HG03159 (cell line): ENCODE measurements at regions not wholly inside any gene's neighbourhood (a gene's known extent, or its start where the extent isn't known, plus 50 kb on each side); places are given as distances from the start of the nearest gene placed in this dataset.

ENCODE experiments used
- ATAC-seq: cut with Tn5 transposase; IDR thresholded peaks from one replicate; pipeline ENCODE4 v1.9.1; 2021; ENCODE audit warnings: mild to moderate bottlenecking, moderate library complexity; ENCODE audit not compliant: unreplicated experiment

DNA sequence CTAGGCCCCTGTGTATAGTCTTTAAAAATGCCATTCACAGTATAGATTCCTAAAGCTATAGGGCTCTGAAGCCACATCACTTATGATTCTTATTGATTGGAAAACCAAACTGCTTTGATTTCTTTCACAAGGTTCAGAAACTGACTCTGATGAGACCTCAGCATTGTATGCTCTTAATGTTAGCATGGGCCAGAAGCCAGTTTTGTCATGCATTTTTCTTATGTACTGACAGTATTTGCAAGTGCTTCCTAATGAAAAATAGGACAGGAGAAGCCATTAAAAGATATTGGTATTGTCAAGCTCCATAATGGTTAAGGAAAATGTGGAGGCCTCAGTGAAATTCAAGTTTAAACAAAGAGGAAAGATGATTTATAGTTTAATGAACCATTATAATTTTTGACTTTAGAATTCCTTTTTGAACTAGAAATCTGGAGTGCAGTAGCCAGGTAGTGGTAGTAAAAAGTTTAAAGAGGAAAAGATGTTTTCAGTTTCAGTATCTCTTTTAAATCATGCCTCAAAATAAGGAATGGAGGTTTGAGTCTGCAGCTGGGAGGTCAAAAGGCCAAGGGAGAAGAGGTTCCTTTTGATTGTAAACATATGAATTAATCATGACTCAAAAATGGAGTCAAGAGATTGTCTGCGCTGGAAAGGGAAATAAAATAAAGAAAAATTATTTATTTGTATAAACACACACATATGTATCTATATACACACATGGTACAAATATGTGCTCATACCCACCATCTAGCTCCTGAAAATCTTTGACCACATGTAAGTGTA lies 388.1 kb upstream of the PRICKLE1 start:
- no peak for ATAC-seq

GRCh38 chr12:42976620-42977019 lies 387.1 kb upstream of the PRICKLE1 start:
- ATAC-seq, result no peak

DNA sequence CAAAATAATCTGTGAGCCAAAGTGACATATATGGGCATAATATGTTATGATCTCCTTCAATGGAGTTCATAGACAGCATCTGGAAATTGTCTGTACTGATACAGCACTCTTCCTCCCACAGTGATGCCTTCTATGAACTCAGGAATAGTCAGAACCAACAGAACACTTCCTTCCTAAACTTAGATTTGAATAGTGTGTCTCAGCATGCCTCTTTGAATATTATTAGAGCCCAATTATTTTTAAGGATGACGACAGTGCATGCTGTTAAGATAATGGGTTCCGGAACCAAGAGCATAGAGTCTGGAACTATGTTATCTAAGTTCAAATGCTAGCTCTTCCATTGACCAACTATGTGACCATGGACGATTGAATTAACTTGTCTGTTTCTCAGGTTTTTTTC lies 386.6 kb upstream of the PRICKLE1 start:
- ATAC-seq, result no peak

- ATAC-seq, result no peak
Observed at GRCh38 chr12:42969355-42969754, 379.8 kb upstream of the PRICKLE1 start.

GRCh38 chr12:42968426-42968825 lies 378.9 kb upstream of the PRICKLE1 start:
- ATAC-seq, result no peak

DNA sequence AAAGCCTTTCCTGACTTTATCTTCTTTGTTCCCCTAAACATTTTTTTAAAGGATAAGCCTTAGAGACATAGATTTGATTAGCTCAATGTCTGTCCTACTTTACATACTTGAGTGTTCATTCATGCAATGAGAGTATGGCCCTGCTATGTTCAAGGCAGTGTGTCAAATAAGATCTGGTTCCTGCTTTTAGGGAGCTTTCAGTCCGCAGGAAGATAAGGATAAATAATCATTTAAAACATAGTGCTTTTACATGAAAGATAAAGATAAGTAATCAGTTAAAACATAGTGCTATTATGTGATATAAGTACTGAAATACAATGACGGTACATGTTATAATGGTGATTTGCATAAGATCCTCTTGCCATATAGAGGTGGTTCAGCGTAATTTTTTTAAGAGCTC lies 378.3 kb upstream of the PRICKLE1 start:
- ATAC-seq, result no peak

DNA sequence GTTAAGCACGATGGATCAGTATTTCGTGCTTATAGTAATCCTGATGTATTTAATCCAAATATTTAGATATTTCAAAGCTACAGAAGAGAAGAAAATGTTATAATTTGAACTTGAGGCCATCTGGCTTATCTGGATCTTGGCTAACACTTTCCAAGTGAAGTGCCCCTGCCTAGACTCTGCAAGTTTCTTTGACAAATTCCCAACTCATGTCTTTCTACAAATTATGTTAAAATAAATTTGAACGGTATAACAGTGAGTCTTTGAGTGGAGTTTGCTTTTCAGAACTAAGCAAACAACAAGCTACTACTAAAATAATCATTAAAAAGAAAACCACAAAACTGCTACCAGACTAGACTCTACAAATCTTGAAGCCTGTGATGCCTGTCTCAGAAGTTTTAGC lies 374.4 kb upstream of the PRICKLE1 start:
- no peak for ATAC-seq

GRCh38 chr12:42962384-42962783 lies 372.8 kb upstream of the PRICKLE1 start:
- ATAC-seq, result no peak

DNA sequence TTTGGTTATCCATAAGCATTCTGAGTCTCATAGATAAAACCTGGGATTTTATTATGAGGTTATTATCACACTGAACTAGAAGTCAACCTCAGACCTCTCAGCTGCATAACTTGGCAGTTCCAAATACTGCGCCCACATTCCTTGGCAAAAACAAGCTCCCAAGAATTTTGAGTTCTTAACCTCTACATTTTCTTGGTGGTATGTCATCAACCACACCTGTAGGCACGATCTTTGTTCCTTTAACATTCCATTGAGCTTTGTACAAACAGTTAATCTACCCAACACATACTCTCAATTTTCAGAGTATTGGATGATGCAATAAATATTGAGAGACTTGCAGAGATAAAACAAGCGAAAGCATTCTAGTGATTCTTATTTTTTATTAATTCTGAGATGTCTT lies 371.8 kb upstream of the PRICKLE1 start:
- no peak for ATAC-seq

DNA sequence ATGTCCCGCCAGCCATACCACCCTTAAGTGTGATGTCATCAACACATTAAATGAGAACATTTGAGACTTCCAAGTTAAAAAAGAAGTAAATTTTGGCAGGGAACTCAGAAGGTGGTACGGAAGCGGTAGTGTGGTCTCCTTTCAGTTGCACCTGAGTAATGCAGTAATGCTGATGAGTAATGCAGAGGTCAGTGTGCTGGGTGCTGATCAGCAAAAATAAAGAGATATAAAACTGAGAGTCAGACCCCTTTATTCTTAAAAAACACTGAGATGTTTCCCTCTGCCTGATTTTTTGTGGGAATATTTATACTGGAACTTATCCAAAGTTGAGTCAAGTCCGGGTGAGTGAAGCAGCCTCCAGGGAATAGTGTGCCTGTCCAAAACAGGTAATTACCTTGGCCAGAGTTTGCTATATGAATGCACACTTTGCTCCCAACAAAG lies 370.6 kb upstream of the PRICKLE1 start:
- ATAC-seq, result no peak

DNA sequence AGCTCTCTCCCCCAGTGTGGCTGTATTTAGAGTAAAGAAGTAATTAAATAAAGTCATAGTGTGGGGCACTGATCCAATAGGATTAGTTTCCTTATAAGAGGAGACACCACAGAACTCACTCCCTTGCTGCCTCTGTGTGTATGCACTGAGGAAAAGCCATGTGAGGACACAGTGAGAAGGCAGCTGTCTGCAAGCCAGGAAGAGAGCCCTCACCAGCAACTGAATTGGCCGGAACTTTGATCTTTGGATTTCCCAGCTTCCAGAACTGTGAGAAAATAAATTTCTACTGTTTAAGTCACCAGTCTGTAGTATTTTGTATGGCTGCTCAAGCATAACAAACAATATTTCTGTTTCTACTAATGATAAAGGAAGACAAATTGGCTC lies 368.7 kb upstream of the PRICKLE1 start:
- no peak for ATAC-seq

GRCh38 chr12:42957561-42958290 lies 368.2 kb upstream of the PRICKLE1 start:
- ATAC-seq, result no peak

- ATAC-seq, result no peak
Observed at GRCh38 chr12:42957136-42957535, 367.6 kb upstream of the PRICKLE1 start.

DNA sequence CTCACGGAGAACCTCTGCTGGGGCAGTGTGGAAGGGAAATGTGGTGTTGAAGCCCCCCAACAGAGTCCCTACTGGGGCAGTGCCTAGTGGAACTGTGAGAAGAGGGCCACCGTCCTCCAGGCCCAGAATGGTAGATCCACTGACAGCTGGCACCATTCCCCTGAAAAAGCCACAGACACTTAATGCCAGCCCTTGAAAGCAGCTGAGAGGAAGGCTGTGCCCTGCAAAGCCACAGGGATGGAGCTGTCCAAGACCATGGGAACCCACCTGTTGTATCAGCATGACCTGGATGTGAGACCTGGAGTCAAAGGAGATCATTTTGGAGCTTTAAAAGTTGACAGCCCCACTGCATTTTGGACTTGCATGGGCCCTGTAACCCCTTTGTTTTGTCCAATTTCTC lies 363.5 kb upstream of the PRICKLE1 start:
- no peak for ATAC-seq

- ATAC-seq, result no peak
Observed at GRCh38 chr12:42946871-42947381, 357.4 kb upstream of the PRICKLE1 start.

- ATAC-seq, result no peak
Observed at GRCh38 chr12:42945927-42946326, 356.4 kb upstream of the PRICKLE1 start.

DNA sequence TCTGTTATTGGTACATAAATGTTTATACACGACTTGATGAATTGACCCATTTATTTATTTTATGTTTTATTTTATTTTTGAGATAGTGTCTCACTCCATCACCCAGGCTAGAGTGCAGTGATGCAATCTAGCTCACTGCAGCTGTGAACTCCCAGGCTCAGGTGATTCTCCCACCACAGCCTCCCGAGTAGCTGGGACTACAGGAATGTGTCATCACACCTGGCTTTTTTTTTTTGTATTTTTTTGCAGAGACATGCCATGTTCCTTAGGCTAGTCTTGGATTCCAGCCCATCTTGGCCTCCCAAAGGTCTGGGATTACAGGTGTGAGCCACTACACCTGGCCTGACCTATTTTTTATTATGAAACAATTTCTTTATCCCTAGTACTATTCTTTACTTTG lies 355.0 kb upstream of the PRICKLE1 start:
- ATAC-seq, result no peak

GRCh38 chr12:42936991-42937390 lies 347.4 kb upstream of the PRICKLE1 start:
- no peak for ATAC-seq

DNA sequence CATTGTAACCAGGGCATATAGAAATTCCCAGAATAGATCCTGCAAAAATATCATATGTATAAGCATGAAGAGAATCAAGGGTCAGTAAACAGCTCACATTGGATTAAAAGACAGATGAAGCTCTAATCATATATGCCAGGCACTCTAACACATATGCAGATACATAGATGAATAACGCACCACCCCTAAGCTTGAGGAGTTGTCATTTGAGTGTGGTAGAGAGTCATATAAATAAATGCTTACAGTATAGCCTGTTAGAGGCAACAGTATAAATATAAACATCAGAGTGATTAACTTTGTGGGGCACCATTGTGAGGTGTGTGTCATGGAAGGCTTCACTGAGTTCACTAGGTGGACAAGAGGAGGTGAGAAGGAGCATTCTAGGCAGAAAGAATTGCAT lies 346.7 kb upstream of the PRICKLE1 start:
- ATAC-seq, result no peak

DNA sequence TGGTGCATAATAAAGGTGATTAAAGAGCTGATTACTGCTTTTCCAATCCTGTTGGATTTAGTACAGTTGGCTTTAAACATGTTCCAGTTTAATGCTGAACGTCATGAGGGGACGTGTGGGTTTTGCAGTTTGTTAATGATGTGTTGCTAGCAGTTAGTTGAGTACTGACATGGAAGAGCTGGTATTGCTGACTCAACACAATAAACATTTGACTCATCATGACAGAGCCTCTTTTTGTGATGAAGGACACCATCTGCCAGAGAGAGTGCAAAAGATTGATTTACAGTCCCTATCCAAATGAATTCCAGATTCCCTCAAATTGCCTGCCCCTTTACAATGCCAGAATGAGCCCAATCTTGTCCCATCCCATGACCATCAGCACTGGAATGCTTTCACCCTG lies 346.2 kb upstream of the PRICKLE1 start:
- ATAC-seq, result no peak

DNA sequence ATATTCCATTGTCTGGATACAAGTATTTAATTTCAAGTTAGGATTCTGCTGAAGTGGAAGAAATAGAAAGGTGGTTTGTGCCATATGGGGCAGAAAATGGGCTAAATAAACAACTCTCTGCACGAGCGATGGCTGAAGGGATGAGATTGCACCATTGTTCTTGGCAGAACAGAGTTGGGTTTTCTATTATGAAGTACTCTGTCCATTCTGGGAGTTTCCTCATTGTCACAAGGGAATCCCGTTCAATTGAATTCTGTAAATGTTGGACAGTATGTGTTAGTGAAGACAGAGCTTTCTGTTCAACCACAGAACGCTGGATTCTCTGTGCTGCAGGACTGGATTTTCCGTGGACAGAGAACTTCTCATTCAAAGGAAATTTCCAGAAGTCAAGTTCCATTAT lies 345.5 kb upstream of the PRICKLE1 start:
- ATAC-seq, result no peak

DNA sequence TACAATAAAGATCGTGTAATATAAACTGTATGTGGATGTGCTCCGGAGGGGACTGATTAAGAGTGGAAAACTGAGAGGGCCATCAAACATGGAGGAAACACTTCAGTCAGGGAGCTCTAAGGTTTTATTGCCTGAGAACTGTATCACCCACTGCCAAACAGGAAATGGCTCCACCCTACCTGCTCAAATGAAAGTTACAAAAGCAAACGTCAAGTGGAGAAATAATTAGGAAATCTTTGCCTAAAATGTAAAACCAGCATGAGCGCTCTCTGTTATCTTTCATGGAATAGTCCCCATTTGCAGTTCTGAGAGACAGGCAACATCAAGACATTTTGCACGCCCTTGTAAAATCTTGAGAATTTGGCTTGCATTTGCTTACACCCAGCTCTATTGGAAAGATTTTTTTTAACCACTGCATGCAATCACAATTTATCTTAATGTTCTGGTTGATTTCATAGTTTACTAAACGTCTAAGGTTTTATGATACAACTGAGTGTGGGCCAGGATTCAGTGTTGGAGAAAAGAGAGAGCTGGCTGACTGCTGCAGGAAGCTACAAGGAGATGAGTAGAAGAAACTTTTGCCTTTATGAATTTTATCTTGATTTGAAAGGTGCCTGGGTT lies 344.0 kb upstream of the PRICKLE1 start:
- no peak for ATAC-seq
